GM12891 (cell line): ENCODE measurements at regions not wholly inside any gene's neighbourhood (a gene's known extent, or its start where the extent isn't known, plus 50 kb on each side); places are given as distances from the start of the nearest gene placed in this dataset.

Experiments used
- POLR2AphosphoS5 ChIP-seq: IDR thresholded peaks from 2 replicates; pipeline ENCODE4 v1.6.1; 2011; ENCODE audit warnings: low read depth, low read length, control low read depth
- POU2F2 ChIP-seq: IDR thresholded peaks from 2 replicates; pipeline ENCODE4 v1.6.1; 2011; ENCODE audit warnings: low read depth, mild to moderate bottlenecking, control low read depth, low read length, moderate library complexity

- TF ChIP-seq POU2F2 (no peak), POLR2AphosphoS5 (no peak)
Measured at GRCh38 chr17:36721560-36722120, 120.3 kb downstream of the MRM1 start.
